H1 (cell line): ENCODE measurements at regions not wholly inside any gene's neighbourhood (a gene's known extent, or its start where the extent isn't known, plus 50 kb on each side); places are given as distances from the start of the nearest gene placed in this dataset.

Experiments used
- CTCF ChIA-PET: fragments of 300-600 bp; sonication (Branson Sonifier 250); formaldehyde crosslinking; loops from one replicate; lab custom pipeline; 2021; ENCODE audit not compliant: partially characterized antibody; lab: Charles Lee
- POLR2A ChIA-PET: fragments of 300-600 bp; sonication (Branson Sonifier 250); formaldehyde crosslinking; loops from one replicate; lab custom pipeline; 2021; ENCODE audit warnings: inconsistent platforms; ENCODE audit not compliant: partially characterized antibody; lab: Charles Lee
- DNase-seq, 2 experiments: peaks; one replicate each; pipeline versions ENCODE4 v3.0.0 to v3.0.0-alpha.2; 2010 to 2022; ENCODE audit warnings: low spot score in 2 of 2, low read depth in 1 of 2, mixed read lengths in 1 of 2
- FAIRE-seq: peaks from 2 replicates; lab custom pipeline; 2011; peaks lifted over from hg19 to GRCh38; lab: Jason Lieb, UNC
- H2AFZ ChIP-seq: 2 replicates; pipeline ENCODE4 v1.8.1; 2012; ENCODE audit warnings: low read length, inconsistent platforms
- H2AK5ac ChIP-seq: 2 replicates; pipeline ENCODE4 v1.6.1; 2013; ENCODE audit warnings: low read depth, low read length
- H2BK120ac ChIP-seq: replicated peaks from 2 replicates; pipeline ENCODE3; 2013; ENCODE audit warnings: low read depth, low read length, inconsistent platforms
- H2BK12ac ChIP-seq: 2 replicates; pipeline ENCODE4 v1.6.1; 2013; ENCODE audit warnings: low read depth, low read length
- H2BK15ac ChIP-seq: 2 replicates; pipeline ENCODE4 v1.6.1; 2013; ENCODE audit warnings: low read length
- H2BK20ac ChIP-seq: 2 replicates; pipeline ENCODE4 v1.6.1; 2013; ENCODE audit warnings: low read length
- H2BK5ac ChIP-seq: 2 replicates; pipeline ENCODE4 v1.6.1; 2013; ENCODE audit warnings: low read depth, low read length
- H3K14ac ChIP-seq: 2 replicates; pipeline ENCODE4 v1.6.1; 2013; ENCODE audit warnings: inconsistent platforms; ENCODE audit not compliant: insufficient read length
- H3K18ac ChIP-seq: 2 replicates; pipeline ENCODE4 v1.6.1; 2013; ENCODE audit warnings: low read length; ENCODE audit errors: extremely low read depth
- H3K23ac ChIP-seq: 2 replicates; pipeline ENCODE4 v1.6.1; 2013; ENCODE audit warnings: inconsistent platforms; ENCODE audit not compliant: insufficient read length
- H3K23me2 ChIP-seq: 2 replicates; pipeline ENCODE4 v1.6.1; 2013; ENCODE audit warnings: low read depth, low read length
- H3K27ac ChIP-seq: 2 replicates; pipeline ENCODE4 v1.6.1; 2011; ENCODE audit warnings: low read depth, low read length, inconsistent platforms
- H3K27me3 ChIP-seq, 4 experiments: replicated peaks in 1 of 4; 1 replicate in 1 of 4; 2 replicates in 3 of 4; pipeline versions ENCODE4 v1.6.1 to v1.8.1; 2011 to 2013; ENCODE audit warnings: low read length in 3 of 4, mild to moderate bottlenecking in 3 of 4, inconsistent platforms in 2 of 4, mixed read lengths in 2 of 4, moderate library complexity in 1 of 4; ENCODE audit not compliant: control insufficient read depth in 3 of 4, insufficient read depth in 3 of 4; ENCODE audit errors: extremely low read depth in 1 of 4
- H3K36me3 ChIP-seq, 4 experiments: 2 replicates each; pipeline versions ENCODE4 v1.6.1 to v1.8.1; 2011 to 2013; ENCODE audit warnings: mild to moderate bottlenecking in 4 of 4, low read length in 3 of 4, moderate library complexity in 2 of 4, control low read depth in 1 of 4, inconsistent platforms in 1 of 4; ENCODE audit not compliant: insufficient read depth in 4 of 4, control insufficient read depth in 2 of 4
- H3K4ac ChIP-seq: replicated peaks from 2 replicates; pipeline ENCODE3; 2013; ENCODE audit warnings: low read length, low read depth, mixed read lengths, inconsistent platforms; ENCODE audit not compliant: insufficient read length
- H3K4me1 ChIP-seq, 4 experiments: replicated peaks in 1 of 4; 1 replicate in 1 of 4; 2 replicates in 3 of 4; pipeline versions ENCODE4 v1.6.1 to v1.8.1; 2011 to 2013; ENCODE audit warnings: low read length in 3 of 4, inconsistent platforms in 2 of 4, mixed read lengths in 1 of 4; ENCODE audit not compliant: insufficient read depth in 4 of 4, control insufficient read depth in 3 of 4
- H3K4me2 ChIP-seq, 2 experiments: 2 replicates each; pipeline versions ENCODE4 v1.6.1 to v1.8.1; 2011 to 2013; ENCODE audit warnings: low read depth in 2 of 2, low read length in 2 of 2, control low read depth in 1 of 2, inconsistent platforms in 1 of 2, mild to moderate bottlenecking in 1 of 2; ENCODE audit not compliant: insufficient read depth in 1 of 2
- H3K4me3 ChIP-seq, 4 experiments: fragments of 200-600, 300-600 bp in 1 of 4; sonication (generic), shearing (Covaris generic), sonication (Bioruptor Twin) in 1 of 4; 2 replicates each; pipeline versions ENCODE4 v1.5.1 to v1.8.1; 2011 to 2016; ENCODE audit warnings: low read length in 4 of 4, low read depth in 3 of 4, control low read depth in 2 of 4, inconsistent platforms in 2 of 4, mild to moderate bottlenecking in 2 of 4, mixed read lengths in 1 of 4, moderate library complexity in 1 of 4; ENCODE audit not compliant: insufficient read depth in 2 of 4; ENCODE audit errors: extremely low read depth in 1 of 4
- H3K56ac ChIP-seq: replicated peaks from 2 replicates; pipeline ENCODE3; 2013; ENCODE audit warnings: low read depth, mild to moderate bottlenecking, mixed read lengths, low read length, inconsistent platforms; ENCODE audit not compliant: insufficient read length
- H3K79me1 ChIP-seq: 2 replicates; pipeline ENCODE4 v1.6.1; 2013; ENCODE audit warnings: low read depth, low read length, control low read depth
- H3K79me2 ChIP-seq, 2 experiments: 2 replicates each; pipeline versions ENCODE4 v1.6.1 to v1.8.1; 2012 to 2013; ENCODE audit warnings: low read length in 2 of 2, mild to moderate bottlenecking in 2 of 2, inconsistent platforms in 1 of 2; ENCODE audit not compliant: insufficient read depth in 2 of 2, control insufficient read depth in 1 of 2
- H3K9ac ChIP-seq, 4 experiments: replicated peaks in 1 of 4; 1 replicate in 1 of 4; 2 replicates in 3 of 4; pipeline versions ENCODE4 v1.6.1 to v1.8.1; 2011 to 2013; ENCODE audit warnings: low read depth in 3 of 4, low read length in 3 of 4, control low read depth in 2 of 4, mild to moderate bottlenecking in 2 of 4, moderate library complexity in 2 of 4, inconsistent platforms in 1 of 4; ENCODE audit errors: extremely low read depth in 1 of 4
- H3K9me3 ChIP-seq, 2 experiments: 2 replicates each; pipeline versions ENCODE4 v1.6.1 to v1.8.1; 2012 to 2013; ENCODE audit warnings: mild to moderate bottlenecking in 2 of 2, moderate library complexity in 2 of 2, control low read depth in 1 of 2, inconsistent platforms in 1 of 2, low read depth in 1 of 2, low read length in 1 of 2, mixed read lengths in 1 of 2; ENCODE audit not compliant: insufficient read depth in 2 of 2
- H4K20me1 ChIP-seq, 2 experiments: replicated peaks in 1 of 2; 2 replicates each; pipeline versions ENCODE3 to v1.8.1; 2011 to 2013; ENCODE audit warnings: inconsistent platforms in 2 of 2, low read length in 2 of 2, mild to moderate bottlenecking in 1 of 2; ENCODE audit not compliant: insufficient read depth in 2 of 2, control insufficient read depth in 1 of 2
- H4K5ac ChIP-seq: 2 replicates; pipeline ENCODE4 v1.6.1; 2013; ENCODE audit warnings: low read length, low read depth, mixed read lengths, inconsistent platforms; ENCODE audit not compliant: insufficient read length
- H4K8ac ChIP-seq: 2 replicates; pipeline ENCODE4 v1.8.0; 2013; ENCODE audit warnings: mild to moderate bottlenecking, moderate library complexity, low read length, inconsistent platforms; ENCODE audit not compliant: insufficient read depth; ENCODE audit errors: extremely low read depth
- H4K91ac ChIP-seq: replicated peaks from 2 replicates; pipeline ENCODE3; 2013; ENCODE audit warnings: low read length, mixed read lengths, inconsistent platforms; ENCODE audit not compliant: insufficient read length
- BACH1 ChIP-seq: IDR thresholded peaks from 2 replicates; pipeline ENCODE4 v1.6.1; 2012; ENCODE audit warnings: low read length, improper control_type of control experiment
- CHD2 ChIP-seq: IDR thresholded peaks from 2 replicates; pipeline ENCODE4 v1.6.1; 2012; ENCODE audit warnings: low read length, improper control_type of control experiment
- E2F6 ChIP-seq: IDR thresholded peaks from 2 replicates; pipeline ENCODE4 v1.6.1; 2012; ENCODE audit warnings: inconsistent platforms
- EGR1 ChIP-seq: IDR thresholded peaks from 2 replicates; pipeline ENCODE4 v1.6.1; 2011; ENCODE audit warnings: low read depth, low read length, borderline replicate concordance
- GABPA ChIP-seq: IDR thresholded peaks from 2 replicates; pipeline ENCODE4 v1.6.1; 2011; ENCODE audit warnings: mild to moderate bottlenecking, low read length, moderate library complexity, borderline replicate concordance; ENCODE audit not compliant: insufficient read depth
- HDAC6 ChIP-seq: IDR thresholded peaks from one replicate; pipeline ENCODE4 v1.7.1; 2012; ENCODE audit warnings: low read depth, mild to moderate bottlenecking, inconsistent platforms, low read length, moderate library complexity
- KDM1A ChIP-seq: fragments of 200-600, 300-600 bp; sonication (generic); IDR thresholded peaks from 2 replicates; pipeline ENCODE4 v1.7.1; 2016; ENCODE audit warnings: mild to moderate bottlenecking, low read length, borderline replicate concordance
- KDM4A ChIP-seq: IDR thresholded peaks from one replicate; pipeline ENCODE4 v1.7.1; 2012; ENCODE audit warnings: low read depth, mild to moderate bottlenecking, moderate library complexity, low read length, inconsistent platforms; ENCODE audit not compliant: severe bottlenecking
- MAX ChIP-seq: IDR thresholded peaks from 2 replicates; pipeline ENCODE4 v1.6.1; 2012; ENCODE audit warnings: inconsistent platforms
- NRF1 ChIP-seq: IDR thresholded peaks from 2 replicates; pipeline ENCODE4 v1.6.1; 2011; ENCODE audit warnings: mild to moderate bottlenecking, low read depth, low read length, improper control_type of control experiment
- PHF8 ChIP-seq: fragments of 200-600 bp; sonication (generic); conservative IDR thresholded peaks from 2 replicates; pipeline ENCODE4 v1.7.1; 2012; ENCODE audit warnings: low read depth, mild to moderate bottlenecking, inconsistent platforms, low read length, moderate library complexity
- SRF ChIP-seq: IDR thresholded peaks from 2 replicates; pipeline ENCODE4 v1.6.1; 2011; ENCODE audit warnings: mild to moderate bottlenecking, low read depth, low read length, moderate library complexity
- TEAD4 ChIP-seq: IDR thresholded peaks from 2 replicates; pipeline ENCODE4 v1.6.1; 2012; ENCODE audit warnings: low read depth, low read length, inconsistent platforms, mixed read lengths
- WGBS, 2 experiments: shearing (Covaris generic) in 1 of 2; methylation state at CpG; one replicate each; pipeline versions ENCODE4 v1.1.6 to v1.1.7; 2013 to 2015; ENCODE audit warnings: low lambda C conversion rate in 2 of 2, mixed read lengths in 2 of 2, inconsistent platforms in 1 of 2, low coverage in 1 of 2, missing lambda C conversion rate in 1 of 2; ENCODE audit not compliant: insufficient replicate concordance in 2 of 2, insufficient coverage in 1 of 2, insufficient read length in 1 of 2; ENCODE audit errors: extremely low coverage in 1 of 2, missing lambda C conversion rate in 1 of 2; 5-methylcytosine and 5-hydroxymethylcytosine counted together

- H3K4me3 ChIP-seq = no peak overlapping the region
- no peak overlapping the region for H3K4me2 ChIP-seq
- DNase-seq (no peak), FAIRE-seq (no peak)
- no peak overlapping the region for H3K27ac ChIP-seq
- H2AFZ ChIP-seq = no peak overlapping the region
- no peak overlapping the region for H4K5ac ChIP-seq
- H3K23me2 ChIP-seq = no peaks in the 10 kb centered on the region
- POLR2A ChIA-PET = no interaction called here
- H4K20me1 ChIP-seq = no peaks in the 10 kb centered on the region
- H2BK20ac ChIP-seq = no peak overlapping the region
- no peak overlapping the region for H3K9ac ChIP-seq
- H3K4ac ChIP-seq = no peak overlapping the region
- WGBS, 2 experiments = 88% methylated on average over 4 of the region's 4 CpGs; no CpG with 5 or more reads in 1 of the 2 experiments
- H2BK120ac ChIP-seq = no peak overlapping the region
- H2BK5ac ChIP-seq = no peak overlapping the region
- H2BK12ac ChIP-seq = no peak overlapping the region; the same call in 1 of the 2 replicates
- H3K18ac ChIP-seq = no peak overlapping the region
- H2AK5ac ChIP-seq = no peak overlapping the region
- no peaks in the 10 kb centered on the region for H3K79me2 ChIP-seq
- H3K27me3 ChIP-seq = no peaks in the 10 kb centered on the region; a peak in 1 of 7 replicates
- no peaks in the 10 kb centered on the region for H3K9me3 ChIP-seq
- CTCF ChIA-PET = interaction anchor here (0.7 to 3.5 kb wide), 3 partner anchors 20 to 192 kb away, joined by 3 to 13 read pairs (median 4); no protein-coding TSS in a partner anchor
- no peaks in the 10 kb centered on the region for H3K36me3 ChIP-seq
- peaks cover 3 to 13% (median 8%) of the 10 kb centered on the region in 4 experiments for H3K4me1 ChIP-seq
- H3K56ac ChIP-seq = no peak overlapping the region
- no peak for TF ChIP-seq EGR1
- no peak for TF ChIP-seq TEAD4
- TF ChIP-seq BACH1 = no peak
- no peak for TF ChIP-seq PHF8
- no peak for TF ChIP-seq SRF
- no peak for TF ChIP-seq HDAC6
- TF ChIP-seq MAX = no peak
- TF ChIP-seq E2F6 = no peak
- no peak for TF ChIP-seq KDM1A
- no peak for TF ChIP-seq NRF1
- no peak for TF ChIP-seq KDM4A
- TF ChIP-seq GABPA = no peak
- no peak for TF ChIP-seq CHD2
- H4K8ac ChIP-seq = no peak overlapping the region
- H4K91ac ChIP-seq = no peak overlapping the region
- no peak overlapping the region for H2BK15ac ChIP-seq
- no peak overlapping the region for H3K14ac ChIP-seq
- no peak overlapping the region for H3K23ac ChIP-seq
- H3K79me1 ChIP-seq = no peaks in the 10 kb centered on the region
Observed at GRCh38 chr14:65190312-65190711, 88.0 kb upstream of the MAX start.
